ENCODE measurements at regions not wholly inside any gene's neighbourhood (a gene's known extent, or its start where the extent isn't known, plus 50 kb on each side); places are given as distances from the start of the nearest gene placed in this dataset.

GRCh38 chr2:21996339-21996738 is 872.6 kb downstream of the TDRD15 start:
- TF ChIP-seq, protein P1, sequence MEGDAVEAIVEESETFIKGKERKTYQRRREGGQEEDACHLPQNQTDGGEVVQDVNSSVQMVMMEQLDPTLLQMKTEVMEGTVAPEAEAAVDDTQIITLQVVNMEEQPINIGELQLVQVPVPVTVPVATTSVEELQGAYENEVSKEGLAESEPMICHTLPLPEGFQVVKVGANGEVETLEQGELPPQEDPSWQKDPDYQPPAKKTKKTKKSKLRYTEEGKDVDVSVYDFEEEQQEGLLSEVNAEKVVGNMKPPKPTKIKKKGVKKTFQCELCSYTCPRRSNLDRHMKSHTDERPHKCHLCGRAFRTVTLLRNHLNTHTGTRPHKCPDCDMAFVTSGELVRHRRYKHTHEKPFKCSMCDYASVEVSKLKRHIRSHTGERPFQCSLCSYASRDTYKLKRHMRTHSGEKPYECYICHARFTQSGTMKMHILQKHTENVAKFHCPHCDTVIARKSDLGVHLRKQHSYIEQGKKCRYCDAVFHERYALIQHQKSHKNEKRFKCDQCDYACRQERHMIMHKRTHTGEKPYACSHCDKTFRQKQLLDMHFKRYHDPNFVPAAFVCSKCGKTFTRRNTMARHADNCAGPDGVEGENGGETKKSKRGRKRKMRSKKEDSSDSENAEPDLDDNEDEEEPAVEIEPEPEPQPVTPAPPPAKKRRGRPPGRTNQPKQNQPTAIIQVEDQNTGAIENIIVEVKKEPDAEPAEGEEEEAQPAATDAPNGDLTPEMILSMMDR (IDR thresholded peaks at IDR 0.05), result no peak
- no peak for TF ChIP-seq POLR2A (IDR thresholded peaks at IDR 0.05)

All from heart left ventricle (tissue), 13 donors.